ENCODE measurements at regions not wholly inside any gene's neighbourhood (a gene's known extent, or its start where the extent isn't known, plus 50 kb on each side); places are given as distances from the start of the nearest gene placed in this dataset.

GRCh38 chrX:40968180-40968579, 117.1 kb upstream of the USP9X start:
- no peak for TF ChIP-seq CTCF (IDR thresholded peaks at IDR 0.05)
- TF ChIP-seq EP300 (IDR thresholded peaks at IDR 0.05), result no peak
- TF ChIP-seq POLR2AphosphoS5 (IDR thresholded peaks at IDR 0.05), result no peak
- no peak for TF ChIP-seq POLR2A (IDR thresholded peaks at IDR 0.05)
- ATAC-seq, result no peak
- 75 to 84% methylated on average over 2 to 6 of the region's 7 CpGs for WGBS, 2 donors (ENCODE audit: low coverage in 1 of 2)
- Histone ChIP-seq H3K27ac (no peak overlapping the region), H3K36me3 (no peaks in the 10 kb centered on the region), H3K9me3 (no peaks in the 10 kb centered on the region), H3K4me1 (no peaks in the 10 kb centered on the region), H3K4me3 (no peak overlapping the region), H3K27me3 (no peaks in the 10 kb centered on the region)

GRCh38 chrX:40971736-40972135, 113.5 kb upstream of the USP9X start:
- Histone ChIP-seq H3K27ac (no peak overlapping the region), H3K4me3 (no peak overlapping the region), H3K9me3 (no peaks in the 10 kb centered on the region), H3K36me3 (no peaks in the 10 kb centered on the region), H3K4me1 (no peaks in the 10 kb centered on the region), H3K27me3 (no peaks in the 10 kb centered on the region)
- TF ChIP-seq CTCF (IDR thresholded peaks at IDR 0.05) (no peak), POLR2AphosphoS5 (IDR thresholded peaks at IDR 0.05) (no peak), POLR2A (IDR thresholded peaks at IDR 0.05) (no peak), EP300 (IDR thresholded peaks at IDR 0.05) (no peak)
- whole genome bisulfite sequencing, 2 donors (ENCODE audit: low coverage in 1 of 2), result no CpG with 5 or more reads among the region's 1 CpG
- ATAC-seq, result no peak

GRCh38 chrX:40973619-40974018, 111.6 kb upstream of the USP9X start:
- 44 to 55% methylated on average over 2 of the region's 3 CpGs for WGBS, 2 donors (ENCODE audit: low coverage in 1 of 2)
- Histone ChIP-seq H3K27ac (no peak overlapping the region), H3K4me1 (no peaks in the 10 kb centered on the region), H3K9me3 (no peaks in the 10 kb centered on the region), H3K27me3 (no peaks in the 10 kb centered on the region), H3K36me3 (no peaks in the 10 kb centered on the region), H3K4me3 (no peak overlapping the region)
- TF ChIP-seq POLR2AphosphoS5 (IDR thresholded peaks at IDR 0.05) (no peak), EP300 (IDR thresholded peaks at IDR 0.05) (no peak), POLR2A (IDR thresholded peaks at IDR 0.05) (no peak), CTCF (IDR thresholded peaks at IDR 0.05) (no peak)
- no peak for ATAC-seq

GRCh38 chrX:40975951-40976350, 109.3 kb upstream of the USP9X start:
- TF ChIP-seq CTCF (IDR thresholded peaks at IDR 0.05) (no peak), POLR2AphosphoS5 (IDR thresholded peaks at IDR 0.05) (no peak), EP300 (IDR thresholded peaks at IDR 0.05) (no peak), POLR2A (IDR thresholded peaks at IDR 0.05) (no peak)
- H3K36me3 ChIP-seq, result no peaks in the 10 kb centered on the region
- no peak overlapping the region for H3K4me3 ChIP-seq
- no peaks in the 10 kb centered on the region for H3K4me1 ChIP-seq
- 82 to 90% methylated on average over 3 of the region's 3 CpGs for WGBS, 2 donors (ENCODE audit: low coverage in 1 of 2)
- no peaks in the 10 kb centered on the region for H3K9me3 ChIP-seq
- no peaks in the 10 kb centered on the region for H3K27me3 ChIP-seq
- ATAC-seq, result no peak
- H3K27ac ChIP-seq, result no peak overlapping the region

GRCh38 chrX:40976981-40977380, 108.3 kb upstream of the USP9X start:
- WGBS, 2 donors (ENCODE audit: low coverage in 1 of 2), result 86 to 100% methylated on average over 1 of the region's 1 CpG

More at GRCh38 chrX:40976981-40977380, 108.3 kb upstream of the USP9X start:
- Histone ChIP-seq H3K4me1 (no peaks in the 10 kb centered on the region), H3K27ac (no peak overlapping the region), H3K27me3 (no peaks in the 10 kb centered on the region), H3K36me3 (no peaks in the 10 kb centered on the region), H3K4me3 (no peak overlapping the region), H3K9me3 (no peaks in the 10 kb centered on the region)
- TF ChIP-seq POLR2A (IDR thresholded peaks at IDR 0.05) (no peak), EP300 (IDR thresholded peaks at IDR 0.05) (no peak), CTCF (IDR thresholded peaks at IDR 0.05) (no peak), POLR2AphosphoS5 (IDR thresholded peaks at IDR 0.05) (no peak)
- no peak for ATAC-seq

Data from gastroesophageal sphincter (tissue), 4 donors.